ENCODE measurements at regions not wholly inside any gene's neighbourhood (a gene's known extent, or its start where the extent isn't known, plus 50 kb on each side); places are given as distances from the start of the nearest gene placed in this dataset.
"Not testable (repeated sequence)": the region's sequence is repeated elsewhere in the genome, so short reads cannot be mapped to it uniquely, and the experiment has no call there.

DNA sequence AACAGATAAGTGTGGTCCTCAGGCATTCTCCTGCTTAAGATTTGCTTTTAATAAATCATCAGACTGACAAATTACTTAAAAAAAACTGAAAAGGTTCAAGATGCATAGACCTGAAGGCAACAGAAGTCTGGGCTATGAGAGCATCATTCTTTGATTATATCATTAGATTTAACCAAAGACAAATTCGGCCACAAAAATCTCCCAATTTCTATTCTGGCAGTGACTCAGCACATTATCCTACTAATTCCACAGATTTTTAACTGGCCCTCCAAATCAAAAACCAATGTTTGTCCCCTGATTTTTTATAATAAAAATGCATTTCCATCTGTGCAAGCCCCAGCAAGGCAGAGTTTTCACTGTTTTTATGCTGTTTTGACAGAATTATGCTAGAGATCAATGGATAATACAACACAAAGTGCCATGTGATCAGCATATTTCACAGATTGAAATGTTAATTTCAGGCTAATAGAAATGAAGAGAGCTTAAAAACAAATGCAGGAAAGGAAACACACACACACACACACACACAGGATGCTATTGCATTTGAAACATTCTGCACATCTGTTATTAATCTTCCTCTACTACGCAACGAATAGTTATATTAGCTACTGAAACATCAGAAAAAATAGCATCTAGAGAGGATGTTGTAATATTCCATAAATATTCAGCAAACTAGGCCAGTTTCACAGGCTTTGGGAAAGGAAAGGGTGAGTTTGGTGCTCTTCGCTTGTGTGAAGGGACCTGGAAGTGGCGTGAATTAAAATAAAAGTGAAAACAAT lies 177.6 kb upstream of the ST8SIA4 start:
- DNase-seq, result no peak
- TF ChIP-seq, protein P1, sequence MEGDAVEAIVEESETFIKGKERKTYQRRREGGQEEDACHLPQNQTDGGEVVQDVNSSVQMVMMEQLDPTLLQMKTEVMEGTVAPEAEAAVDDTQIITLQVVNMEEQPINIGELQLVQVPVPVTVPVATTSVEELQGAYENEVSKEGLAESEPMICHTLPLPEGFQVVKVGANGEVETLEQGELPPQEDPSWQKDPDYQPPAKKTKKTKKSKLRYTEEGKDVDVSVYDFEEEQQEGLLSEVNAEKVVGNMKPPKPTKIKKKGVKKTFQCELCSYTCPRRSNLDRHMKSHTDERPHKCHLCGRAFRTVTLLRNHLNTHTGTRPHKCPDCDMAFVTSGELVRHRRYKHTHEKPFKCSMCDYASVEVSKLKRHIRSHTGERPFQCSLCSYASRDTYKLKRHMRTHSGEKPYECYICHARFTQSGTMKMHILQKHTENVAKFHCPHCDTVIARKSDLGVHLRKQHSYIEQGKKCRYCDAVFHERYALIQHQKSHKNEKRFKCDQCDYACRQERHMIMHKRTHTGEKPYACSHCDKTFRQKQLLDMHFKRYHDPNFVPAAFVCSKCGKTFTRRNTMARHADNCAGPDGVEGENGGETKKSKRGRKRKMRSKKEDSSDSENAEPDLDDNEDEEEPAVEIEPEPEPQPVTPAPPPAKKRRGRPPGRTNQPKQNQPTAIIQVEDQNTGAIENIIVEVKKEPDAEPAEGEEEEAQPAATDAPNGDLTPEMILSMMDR (IDR thresholded peaks at IDR 0.05), result no peak
- H3K4me3 ChIP-seq, result no peak overlapping the region
- no peak for ATAC-seq
- H3K36me3 ChIP-seq, result no peaks in the 10 kb centered on the region
- H3K9me3 ChIP-seq, result no peaks in the 10 kb centered on the region
- no peak overlapping the region for H3K27ac ChIP-seq
- H3K27me3 ChIP-seq, result no peaks in the 10 kb centered on the region
- intact Hi-C loops (cut with DNase I), result no loop called here
- H3K4me1 ChIP-seq, result no peaks in the 10 kb centered on the region

DNA sequence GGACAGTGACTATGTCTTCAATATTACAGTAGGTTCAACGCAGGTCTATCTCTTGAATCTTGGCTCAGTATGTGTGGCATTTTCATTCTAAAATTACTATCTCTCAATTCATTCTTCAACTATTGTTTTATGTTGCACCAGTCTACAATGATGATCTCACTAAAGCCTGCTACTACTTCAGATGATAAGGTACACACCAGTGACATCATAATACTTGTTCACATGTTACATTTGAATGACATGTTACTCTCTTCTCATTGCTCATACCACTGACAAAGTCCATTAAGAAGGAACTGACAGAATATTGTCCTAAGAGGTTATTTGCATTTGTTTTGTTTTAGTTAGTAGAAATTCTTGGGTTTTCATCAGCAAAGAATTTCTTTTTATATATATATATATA lies 165.2 kb upstream of the ST8SIA4 start:
- DNase-seq (no peak), ATAC-seq (no peak)
- TF ChIP-seq, protein P1 (IDR thresholded peaks at IDR 0.05), result no peak
- no peaks in the 10 kb centered on the region for H3K36me3 ChIP-seq
- no peaks in the 10 kb centered on the region for H3K9me3 ChIP-seq
- intact Hi-C loops (cut with DNase I), result no loop called here
- no peak overlapping the region for H3K4me3 ChIP-seq
- no peak overlapping the region for H3K27ac ChIP-seq
- H3K27me3 ChIP-seq, result no peaks in the 10 kb centered on the region
- no peaks in the 10 kb centered on the region for H3K4me1 ChIP-seq

DNA sequence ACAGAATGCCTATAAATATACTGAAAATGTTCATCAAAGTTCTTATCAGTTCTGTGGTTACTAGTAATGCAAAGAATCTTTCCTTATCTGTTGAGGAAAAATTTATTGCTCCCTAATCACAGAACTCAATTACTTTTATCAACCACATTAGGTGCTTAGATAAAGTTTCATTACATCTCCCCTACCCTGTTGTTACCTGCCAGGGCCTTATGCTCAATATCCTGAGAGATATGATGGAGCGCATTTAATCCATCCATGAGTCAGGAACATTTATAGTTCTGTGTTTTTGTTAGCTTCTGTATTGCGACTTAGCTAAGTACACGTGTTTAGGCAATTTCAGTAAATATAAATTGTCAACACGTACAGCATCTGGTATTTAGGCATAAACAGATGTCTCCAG lies 164.3 kb upstream of the ST8SIA4 start:
- no peak for ATAC-seq
- H3K4me3 ChIP-seq, result no peak overlapping the region
- TF ChIP-seq, protein P1 (IDR thresholded peaks at IDR 0.05), result no peak
- H3K4me1 ChIP-seq, result no peaks in the 10 kb centered on the region
- no peak for DNase-seq
- intact Hi-C loops (cut with DNase I), result no loop called here
- no peaks in the 10 kb centered on the region for H3K9me3 ChIP-seq
- H3K36me3 ChIP-seq, result no peaks in the 10 kb centered on the region
- H3K27me3 ChIP-seq, result no peaks in the 10 kb centered on the region
- no peak overlapping the region for H3K27ac ChIP-seq

DNA sequence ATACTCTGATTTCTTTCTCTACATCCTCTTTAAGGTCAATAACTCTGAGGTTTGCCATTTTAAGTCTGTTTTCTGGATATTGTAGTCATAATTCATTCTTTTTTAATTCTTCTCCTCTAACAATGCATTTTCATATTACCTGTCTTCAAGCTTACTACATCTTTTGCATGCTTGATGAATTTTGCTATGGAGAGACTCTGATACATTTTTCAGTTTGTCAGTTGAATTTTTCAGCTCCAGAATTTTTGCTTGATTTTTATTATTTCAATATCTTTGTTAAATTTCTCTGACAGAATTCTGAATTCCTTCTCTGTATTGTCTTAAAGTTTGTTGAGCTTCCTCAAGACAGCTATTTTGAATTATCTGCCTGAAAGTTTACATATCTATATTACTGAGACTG lies 159.8 kb upstream of the ST8SIA4 start:
- no peaks in the 10 kb centered on the region for H3K4me1 ChIP-seq
- H3K27me3 ChIP-seq, result no peaks in the 10 kb centered on the region
- no peaks in the 10 kb centered on the region for H3K9me3 ChIP-seq
- TF ChIP-seq, protein P1 (IDR thresholded peaks at IDR 0.05), result no peak
- no peak for DNase-seq
- no peak overlapping the region for H3K4me3 ChIP-seq
- H3K27ac ChIP-seq, result no peak overlapping the region
- no peak for ATAC-seq
- intact Hi-C loops (cut with DNase I), result no loop called here
- H3K36me3 ChIP-seq, result no peaks in the 10 kb centered on the region

DNA sequence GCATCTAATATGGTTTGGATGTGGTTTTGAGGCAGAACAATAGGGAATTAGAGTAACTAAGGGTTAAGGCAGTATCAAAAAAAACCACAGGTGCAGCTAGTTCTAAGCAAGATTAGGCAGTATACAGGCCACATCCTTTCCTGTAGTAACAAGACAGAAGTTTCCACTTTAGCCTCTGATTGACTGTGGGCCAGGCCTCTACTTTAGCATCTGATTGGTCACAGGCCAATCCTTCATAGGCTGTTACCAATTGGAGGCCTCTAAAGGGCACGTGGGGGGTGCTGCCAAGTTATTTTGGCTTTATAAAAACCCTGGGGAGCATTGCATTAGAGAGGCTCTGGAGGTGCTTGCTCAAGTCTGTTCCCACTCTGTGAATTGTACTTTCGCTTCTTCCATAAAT lies 144.1 kb upstream of the ST8SIA4 start:
- Histone ChIP-seq H3K27me3 (no peaks in the 10 kb centered on the region), H3K9me3 (no peaks in the 10 kb centered on the region), H3K4me1 (no peaks in the 10 kb centered on the region), H3K36me3 (no peaks in the 10 kb centered on the region), H3K27ac (no peak overlapping the region), H3K4me3 (no peak overlapping the region)
- DNase-seq (no peak), ATAC-seq (no peak)
- intact Hi-C loops (cut with DNase I), result no loop called here
- TF ChIP-seq, protein P1 (IDR thresholded peaks at IDR 0.05), result no peak

DNA sequence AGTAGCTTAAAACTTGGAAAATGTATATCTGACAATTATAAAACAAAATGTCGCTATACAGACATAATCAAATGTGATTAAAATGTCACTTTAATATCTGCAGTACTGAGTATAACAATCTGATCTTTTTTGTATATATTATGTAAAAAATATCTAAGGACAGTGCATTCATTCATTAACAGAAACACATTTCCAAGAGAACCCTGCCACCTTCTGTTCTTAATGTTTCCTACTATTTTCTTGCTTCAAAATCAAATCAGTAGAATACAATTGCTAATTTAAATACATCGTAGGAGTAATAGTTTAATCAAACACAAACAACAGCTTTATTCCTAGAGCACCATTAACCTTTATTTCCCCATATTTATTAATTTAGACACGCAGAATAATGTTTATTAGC lies 142.6 kb upstream of the ST8SIA4 start:
- TF ChIP-seq, protein P1 (IDR thresholded peaks at IDR 0.05), result peak; percentile 32
- Histone ChIP-seq H3K27ac (no peak overlapping the region), H3K36me3 (no peaks in the 10 kb centered on the region), H3K4me3 (no peak overlapping the region), H3K4me1 (no peaks in the 10 kb centered on the region), H3K9me3 (no peaks in the 10 kb centered on the region), H3K27me3 (no peaks in the 10 kb centered on the region)
- DNase-seq, result no peak
- intact Hi-C loops (cut with DNase I), result no loop called here
- ATAC-seq, result no peak

DNA sequence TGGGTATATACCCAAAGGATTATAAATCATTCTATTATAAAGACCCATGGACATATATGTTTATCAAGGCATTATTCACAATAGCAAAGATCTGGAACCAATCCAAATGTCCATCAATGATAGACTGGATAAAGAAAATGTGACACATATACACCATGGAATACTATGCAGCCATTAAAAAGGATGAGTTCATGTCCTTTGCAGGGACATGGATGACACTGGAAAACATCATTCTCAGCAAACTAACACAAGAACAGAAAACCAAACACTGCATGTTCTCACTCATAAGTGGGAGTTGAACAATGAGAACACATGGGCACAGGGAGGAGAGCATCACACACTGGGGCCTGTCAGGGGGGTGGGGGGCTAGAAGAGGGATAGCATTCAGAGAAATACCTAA lies 136.9 kb upstream of the ST8SIA4 start:
- H3K27me3 ChIP-seq; DNase-seq; H3K27ac ChIP-seq; H3K9me3 ChIP-seq; H3K4me3 ChIP-seq; H3K4me1 ChIP-seq; intact Hi-C loops (cut with DNase I); H3K36me3 ChIP-seq; ATAC-seq: not testable (repeated sequence)
